Hepatocyte (in vitro differentiated cells): ENCODE measurements at regions not wholly inside any gene's neighbourhood (a gene's known extent, or its start where the extent isn't known, plus 50 kb on each side); places are given as distances from the start of the nearest gene placed in this dataset.

Source experiments
- EZH2 ChIP-seq: fragments of 200-600 bp; sonication (generic); IDR thresholded peaks from 2 replicates; pipeline ENCODE4 v1.6.1; 2016; ENCODE audit warnings: antibody characterized with exemption, mild to moderate bottlenecking, borderline replicate concordance
- EZH2phosphoT487 ChIP-seq: fragments of 200-600 bp; sonication (generic); IDR thresholded peaks from one replicate; pipeline ENCODE4 v1.6.1; 2018; ENCODE audit warnings: antibody characterized with exemption, mild to moderate bottlenecking, low read depth, moderate library complexity; ENCODE audit not compliant: unreplicated experiment, severe bottlenecking
- TF ChIP-seq, protein P1 (sequence below): fragments of 200-600 bp; sonication (generic); IDR thresholded peaks from 2 replicates; pipeline ENCODE4 v1.5.1; 2016; ENCODE audit warnings: antibody characterized with exemption, mild to moderate bottlenecking; ENCODE audit not compliant: poor library complexity

DNA sequence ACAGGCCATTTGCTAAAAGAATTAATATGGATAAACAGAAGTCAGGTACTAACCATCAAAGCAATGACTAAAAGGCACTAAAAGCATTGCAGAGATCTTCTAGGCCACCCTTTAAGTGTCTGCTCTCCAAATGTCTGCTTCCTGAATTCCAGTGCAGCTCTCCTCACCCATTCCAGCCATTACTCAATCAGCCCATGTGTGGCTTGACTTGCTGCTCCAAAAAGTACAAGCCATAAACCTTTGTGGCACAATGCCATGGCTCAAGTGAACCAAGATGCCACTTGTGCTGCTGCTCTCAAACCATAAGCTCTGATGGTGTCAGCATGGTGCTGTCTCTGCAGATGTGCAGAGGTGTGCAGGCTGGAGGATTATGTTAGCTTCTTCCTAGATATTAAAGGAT, 290.2 kb upstream of the POU5F2 start:
- TF ChIP-seq, protein P1, sequence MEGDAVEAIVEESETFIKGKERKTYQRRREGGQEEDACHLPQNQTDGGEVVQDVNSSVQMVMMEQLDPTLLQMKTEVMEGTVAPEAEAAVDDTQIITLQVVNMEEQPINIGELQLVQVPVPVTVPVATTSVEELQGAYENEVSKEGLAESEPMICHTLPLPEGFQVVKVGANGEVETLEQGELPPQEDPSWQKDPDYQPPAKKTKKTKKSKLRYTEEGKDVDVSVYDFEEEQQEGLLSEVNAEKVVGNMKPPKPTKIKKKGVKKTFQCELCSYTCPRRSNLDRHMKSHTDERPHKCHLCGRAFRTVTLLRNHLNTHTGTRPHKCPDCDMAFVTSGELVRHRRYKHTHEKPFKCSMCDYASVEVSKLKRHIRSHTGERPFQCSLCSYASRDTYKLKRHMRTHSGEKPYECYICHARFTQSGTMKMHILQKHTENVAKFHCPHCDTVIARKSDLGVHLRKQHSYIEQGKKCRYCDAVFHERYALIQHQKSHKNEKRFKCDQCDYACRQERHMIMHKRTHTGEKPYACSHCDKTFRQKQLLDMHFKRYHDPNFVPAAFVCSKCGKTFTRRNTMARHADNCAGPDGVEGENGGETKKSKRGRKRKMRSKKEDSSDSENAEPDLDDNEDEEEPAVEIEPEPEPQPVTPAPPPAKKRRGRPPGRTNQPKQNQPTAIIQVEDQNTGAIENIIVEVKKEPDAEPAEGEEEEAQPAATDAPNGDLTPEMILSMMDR: no peak
- no peak for TF ChIP-seq EZH2phosphoT487
- no peak for TF ChIP-seq EZH2
